Tibial nerve (tissue), 4 donors: ENCODE measurements at regions not wholly inside any gene's neighbourhood (a gene's known extent, or its start where the extent isn't known, plus 50 kb on each side); places are given as distances from the start of the nearest gene placed in this dataset.

ENCODE experiments used
- DNase-seq, 2 donors: peaks; one replicate each; pipeline ENCODE4 v3.0.0-alpha.2; 2019; ENCODE audit warnings: low spot score in 2 of 2
- H3K27ac ChIP-seq, 4 donors: fragments of 200-600 bp; sonication (generic) in 3 of 4; one replicate each; pipeline ENCODE4 v1.5.1; 2017 to 2019; ENCODE audit warnings: mild to moderate bottlenecking in 1 of 4
- H3K27me3 ChIP-seq, 2 donors: fragments of 200-600 bp; sonication (generic) in 1 of 2; one replicate each; pipeline versions ENCODE4 v1.5.1 to v1.6.0; 2017 to 2019
- H3K36me3 ChIP-seq, 3 donors: fragments of 200-600 bp; sonication (generic); one replicate each; pipeline ENCODE4 v1.5.1; 2018 to 2019
- H3K4me1 ChIP-seq, 4 donors: fragments of 200-600 bp; sonication (generic) in 3 of 4; one replicate each; pipeline ENCODE4 v1.5.1; 2017 to 2019
- H3K4me3 ChIP-seq, 4 donors: fragments of 200-600 bp; sonication (generic) in 3 of 4; one replicate each; pipeline ENCODE4 v1.5.1; 2017 to 2019; ENCODE audit warnings: mild to moderate bottlenecking in 1 of 4, moderate library complexity in 1 of 4
- H3K9me3 ChIP-seq, 4 donors: fragments of 200-600 bp; sonication (generic) in 3 of 4; one replicate each; pipeline ENCODE4 v1.5.1; 2017 to 2019
- EP300 ChIP-seq, 2 donors: sonication (generic); formaldehyde crosslinking; IDR thresholded peaks; one replicate each; pipeline ENCODE4 v1.6.1; 2017; ENCODE audit warnings: antibody characterized with exemption in 2 of 2, mild to moderate bottlenecking in 1 of 2
- POLR2A ChIP-seq, 2 donors: fragments of 450-650 bp; IDR thresholded peaks; one replicate each; pipeline ENCODE4 v1.6.1; 2017; ENCODE audit warnings: antibody characterized with exemption in 2 of 2, mild to moderate bottlenecking in 2 of 2, moderate library complexity in 2 of 2
- WGBS, 2 donors: methylation state at CpG; one replicate each; pipeline ENCODE4 v1.1.5; 2018; 5-methylcytosine and 5-hydroxymethylcytosine counted together
- TF ChIP-seq, protein P1 (sequence below), 5 experiments: fragments of 200-600 bp in 3 of 5; fragments of 450-650 bp in 2 of 5; sonication (generic) in 3 of 5; IDR thresholded peaks; one replicate each; pipeline ENCODE4 v1.5.1; 2016 to 2019; ENCODE audit warnings: antibody characterized with exemption in 5 of 5, mild to moderate bottlenecking in 3 of 5, moderate library complexity in 2 of 5

DNA sequence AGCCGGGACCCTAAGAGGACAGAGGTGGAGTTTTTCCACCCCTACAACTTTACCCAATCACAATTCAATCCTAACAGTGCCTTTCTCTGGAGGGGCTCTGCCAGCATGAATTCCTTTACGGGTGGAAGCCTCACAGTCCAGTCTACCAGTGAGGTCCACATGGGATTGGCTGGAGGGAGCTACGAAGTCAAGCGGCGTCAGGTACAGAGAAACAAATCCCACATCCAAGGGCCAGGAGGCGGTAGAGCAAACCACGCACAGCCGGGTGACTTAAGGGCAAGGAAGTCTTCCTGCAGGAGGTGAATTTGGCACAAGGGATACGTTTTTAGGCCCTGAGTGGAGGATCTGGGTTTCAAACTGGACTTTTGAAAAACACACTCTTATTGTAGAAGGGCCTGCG lies 199.6 kb downstream of the UQCRFS1 start:
- 60 to 64% methylated on average over 10 of the region's 10 CpGs for WGBS, 2 donors
- H3K4me1 ChIP-seq = no peaks in the 10 kb centered on the region
- H3K4me3 ChIP-seq = no peak overlapping the region
- peaks cover 0 to 4% of the 10 kb centered on the region in 2 donors for H3K27me3 ChIP-seq
- DNase-seq = no peak
- TF ChIP-seq EP300 (IDR thresholded peaks at IDR 0.05) (no peak), POLR2A (IDR thresholded peaks at IDR 0.05) (no peak)
- TF ChIP-seq, protein P1, sequence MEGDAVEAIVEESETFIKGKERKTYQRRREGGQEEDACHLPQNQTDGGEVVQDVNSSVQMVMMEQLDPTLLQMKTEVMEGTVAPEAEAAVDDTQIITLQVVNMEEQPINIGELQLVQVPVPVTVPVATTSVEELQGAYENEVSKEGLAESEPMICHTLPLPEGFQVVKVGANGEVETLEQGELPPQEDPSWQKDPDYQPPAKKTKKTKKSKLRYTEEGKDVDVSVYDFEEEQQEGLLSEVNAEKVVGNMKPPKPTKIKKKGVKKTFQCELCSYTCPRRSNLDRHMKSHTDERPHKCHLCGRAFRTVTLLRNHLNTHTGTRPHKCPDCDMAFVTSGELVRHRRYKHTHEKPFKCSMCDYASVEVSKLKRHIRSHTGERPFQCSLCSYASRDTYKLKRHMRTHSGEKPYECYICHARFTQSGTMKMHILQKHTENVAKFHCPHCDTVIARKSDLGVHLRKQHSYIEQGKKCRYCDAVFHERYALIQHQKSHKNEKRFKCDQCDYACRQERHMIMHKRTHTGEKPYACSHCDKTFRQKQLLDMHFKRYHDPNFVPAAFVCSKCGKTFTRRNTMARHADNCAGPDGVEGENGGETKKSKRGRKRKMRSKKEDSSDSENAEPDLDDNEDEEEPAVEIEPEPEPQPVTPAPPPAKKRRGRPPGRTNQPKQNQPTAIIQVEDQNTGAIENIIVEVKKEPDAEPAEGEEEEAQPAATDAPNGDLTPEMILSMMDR (IDR thresholded peaks at IDR 0.05) = no peak
- H3K9me3 ChIP-seq = no peaks in the 10 kb centered on the region
- H3K36me3 ChIP-seq = no peaks in the 10 kb centered on the region
- no peak overlapping the region for H3K27ac ChIP-seq

DNA sequence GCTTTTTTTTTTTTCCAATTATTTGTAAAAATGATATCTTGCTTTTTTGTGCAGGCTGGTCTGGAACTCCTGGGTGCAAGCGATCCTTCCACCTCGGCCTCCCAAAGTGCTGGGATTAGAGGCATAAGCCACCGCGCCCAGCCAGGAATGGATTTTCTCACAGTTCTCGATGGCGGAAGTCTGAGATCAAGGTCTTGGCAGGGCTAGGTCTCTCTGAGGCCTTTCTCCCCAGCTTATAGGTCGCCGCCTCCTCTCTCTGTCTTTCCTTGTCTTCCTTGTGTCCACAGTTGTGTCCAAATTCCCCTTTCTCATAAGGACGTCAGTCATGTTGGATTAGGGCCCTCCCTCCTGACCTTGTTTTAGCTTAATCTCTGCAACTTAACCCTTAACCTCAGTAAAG lies 200.5 kb downstream of the UQCRFS1 start:
- WGBS, 2 donors = 62 to 68% methylated on average over 9 of the region's 9 CpGs
- no peaks in the 10 kb centered on the region for H3K4me1 ChIP-seq
- DNase-seq = no peak
- H3K27ac ChIP-seq = no peak overlapping the region
- no peaks in the 10 kb centered on the region for H3K27me3 ChIP-seq
- no peaks in the 10 kb centered on the region for H3K36me3 ChIP-seq
- no peak overlapping the region for H3K4me3 ChIP-seq
- H3K9me3 ChIP-seq = no peaks in the 10 kb centered on the region
- no peak for TF ChIP-seq EP300 (IDR thresholded peaks at IDR 0.05)
- TF ChIP-seq POLR2A (IDR thresholded peaks at IDR 0.05) = no peak
- TF ChIP-seq, protein P1 (IDR thresholded peaks at IDR 0.05) = no peak

DNA sequence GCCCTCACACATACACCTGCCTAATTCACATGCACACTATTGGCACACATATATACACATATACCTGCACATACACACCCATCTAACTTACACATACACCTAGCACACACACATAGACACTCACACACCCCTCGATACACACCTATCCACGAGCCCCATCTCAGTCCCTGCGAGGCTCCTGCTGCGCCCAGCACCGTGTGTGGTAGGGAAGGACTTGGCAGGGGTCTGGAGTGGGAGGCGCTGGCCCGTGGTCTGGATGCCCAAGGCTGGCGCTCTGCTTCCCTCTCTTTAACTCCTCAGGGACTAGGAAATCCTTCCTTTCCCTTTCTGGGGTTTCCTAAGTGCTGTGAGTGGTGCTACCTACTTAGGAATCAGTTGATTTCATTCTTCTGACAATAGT lies 202.7 kb downstream of the UQCRFS1 start:
- no peaks in the 10 kb centered on the region for H3K36me3 ChIP-seq
- no peaks in the 10 kb centered on the region for H3K4me1 ChIP-seq
- WGBS, 2 donors = 78% methylated on average over 8 of the region's 8 CpGs
- H3K27ac ChIP-seq = no peak overlapping the region
- no peaks in the 10 kb centered on the region for H3K9me3 ChIP-seq
- no peaks in the 10 kb centered on the region for H3K27me3 ChIP-seq
- no peak overlapping the region for H3K4me3 ChIP-seq
- DNase-seq = no peak
- no peak for TF ChIP-seq POLR2A (IDR thresholded peaks at IDR 0.05)

DNA sequence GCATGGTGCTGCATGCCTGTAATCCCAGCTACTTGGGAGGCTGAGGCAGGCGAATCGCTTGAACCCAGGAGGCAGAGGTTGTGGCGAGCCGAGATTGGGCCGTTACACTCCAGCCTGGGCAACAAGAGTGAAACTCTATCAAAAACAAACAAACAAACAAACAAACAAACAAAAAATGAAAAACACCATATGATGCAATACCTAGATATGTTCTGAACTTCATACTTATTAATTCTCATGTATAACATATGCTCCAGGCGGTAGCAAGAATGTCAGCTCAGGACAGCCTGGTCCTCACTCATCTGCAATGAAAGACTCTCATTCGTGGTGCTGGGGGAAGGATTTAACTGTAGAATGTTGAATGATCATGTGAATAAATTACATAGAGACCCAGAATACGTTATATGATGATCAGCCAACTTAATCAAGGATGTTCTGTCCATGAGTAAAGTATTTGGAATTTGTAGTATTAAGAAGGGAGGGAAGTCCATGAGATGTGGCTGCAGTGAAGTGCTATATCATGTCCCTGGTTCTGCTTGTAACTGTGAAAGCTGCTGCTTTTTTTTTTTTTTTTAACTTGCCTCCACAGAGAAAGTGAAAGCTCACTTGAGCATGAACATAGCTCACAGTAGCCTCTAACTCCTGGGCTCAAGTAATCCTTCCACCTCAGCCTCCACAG lies 206.8 kb downstream of the UQCRFS1 start:
- Histone ChIP-seq H3K36me3 (no peaks in the 10 kb centered on the region), H3K9me3 (no peaks in the 10 kb centered on the region), H3K4me3 (no peak overlapping the region), H3K27ac (no peak overlapping the region), H3K27me3 (no peaks in the 10 kb centered on the region), H3K4me1 (no peaks in the 10 kb centered on the region)
- DNase-seq = no peak
- WGBS, 2 donors = 78 to 84% methylated on average over 8 of the region's 8 CpGs
- TF ChIP-seq, protein P1 (IDR thresholded peaks at IDR 0.05) = no peak
- no peak for TF ChIP-seq POLR2A (IDR thresholded peaks at IDR 0.05)
- TF ChIP-seq EP300 (IDR thresholded peaks at IDR 0.05) = no peak

DNA sequence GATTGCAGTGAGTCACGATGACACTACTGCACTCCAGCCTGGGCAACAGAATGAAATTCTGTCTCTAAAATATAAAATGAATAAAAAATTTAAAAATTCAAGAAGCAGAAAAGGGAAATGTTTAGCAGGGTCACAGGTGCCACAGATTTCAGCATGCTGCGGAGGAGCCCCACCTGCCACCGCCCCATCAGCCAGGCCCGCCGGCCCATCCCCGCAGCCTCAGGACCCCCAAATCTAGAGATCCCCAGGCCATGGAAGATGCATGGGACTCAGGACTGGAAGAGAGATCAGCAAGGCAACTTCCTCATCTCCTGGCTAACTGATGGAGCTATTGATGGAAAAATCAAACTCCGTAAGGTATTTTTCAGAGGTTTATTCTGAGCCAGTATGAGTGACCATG lies 208.2 kb downstream of the UQCRFS1 start:
- Histone ChIP-seq H3K27ac (no peak overlapping the region), H3K27me3 (no peaks in the 10 kb centered on the region), H3K36me3 (no peaks in the 10 kb centered on the region), H3K4me1 (no peaks in the 10 kb centered on the region), H3K9me3 (no peaks in the 10 kb centered on the region), H3K4me3 (no peak overlapping the region)
- TF ChIP-seq EP300 (IDR thresholded peaks at IDR 0.05) (no peak), POLR2A (IDR thresholded peaks at IDR 0.05) (no peak)
- TF ChIP-seq, protein P1 (IDR thresholded peaks at IDR 0.05) = no peak
- DNase-seq = no peak
- WGBS, 2 donors = 91 to 96% methylated on average over 7 of the region's 7 CpGs
